A673 (cell line): ENCODE measurements at regions not wholly inside any gene's neighbourhood (a gene's known extent, or its start where the extent isn't known, plus 50 kb on each side); places are given as distances from the start of the nearest gene placed in this dataset.

Experiments
- BruUV-seq: library from RNA; stranded (reverse); fragments of 400-500 nt; replicated peaks from 2 replicates; lab custom pipeline; 2021; lab: Mats Ljungman, UMichigan
- CTCF ChIA-PET: fragments of 300-600 bp; sonication (Branson Sonifier 250); formaldehyde crosslinking; loops from one replicate; lab custom pipeline; 2022; ENCODE audit warnings: antibody characterized with exemption; lab: Charles Lee
- POLR2A ChIA-PET: fragments of 300-600 bp; sonication (Branson Sonifier 250); formaldehyde crosslinking; loops from one replicate; lab custom pipeline; 2022; ENCODE audit warnings: antibody characterized with exemption; ENCODE audit not compliant: low non-redundant PET; lab: Charles Lee
- DNase-seq: peaks from one replicate; pipeline ENCODE4 v3.0.0-alpha.2; 2015; ENCODE audit warnings: low spot score
- H3K27ac ChIP-seq: fragments of 200-600 bp; sonication (generic); 2 replicates; pipeline ENCODE4 v1.5.1; 2016; ENCODE audit warnings: mixed run types, low read depth, mild to moderate bottlenecking, mixed read lengths, antibody characterized with exemption, low read length; ENCODE audit not compliant: poor library complexity, severe bottlenecking
- H3K27me3 ChIP-seq: fragments of 200-600 bp; sonication (generic); replicated peaks from 2 replicates; pipeline ENCODE4 v1.6.1; 2017; ENCODE audit warnings: mixed run types, low read depth, mild to moderate bottlenecking, mixed read lengths, antibody characterized with exemption, low read length; ENCODE audit not compliant: insufficient read depth, poor library complexity
- H3K36me3 ChIP-seq: fragments of 200-600 bp; sonication (generic); 2 replicates; pipeline ENCODE4 v1.6.1; 2016; ENCODE audit warnings: mixed run types, mild to moderate bottlenecking, mixed read lengths, antibody characterized with exemption, low read length; ENCODE audit not compliant: insufficient read depth, poor library complexity, severe bottlenecking
- H3K4me1 ChIP-seq: fragments of 200-600 bp; sonication (generic); 2 replicates; pipeline ENCODE4 v1.6.1; 2017; ENCODE audit warnings: mixed run types, mild to moderate bottlenecking, mixed read lengths, antibody characterized with exemption, low read length; ENCODE audit not compliant: insufficient read depth, poor library complexity, severe bottlenecking
- H3K4me3 ChIP-seq: fragments of 200-600 bp; sonication (generic); 2 replicates; pipeline ENCODE4 v1.5.1; 2016; ENCODE audit warnings: low read depth, mixed run types, mild to moderate bottlenecking, mixed read lengths, low read length; ENCODE audit not compliant: poor library complexity, severe bottlenecking
- H3K9me3 ChIP-seq: fragments of 200-600 bp; sonication (generic); 2 replicates; pipeline ENCODE4 v1.6.1; 2016; ENCODE audit warnings: mixed run types, low read depth, mild to moderate bottlenecking, mixed read lengths, antibody characterized with exemption, low read length; ENCODE audit not compliant: poor library complexity, severe bottlenecking
- CTCF ChIP-seq: fragments of 300-800, 200-600 bp; sonication (generic); conservative IDR thresholded peaks from 2 replicates; pipeline ENCODE4 v1.5.1; 2017; ENCODE audit warnings: low read depth, mild to moderate bottlenecking, antibody characterized with exemption, low read length, moderate library complexity, mixed read lengths
- EZH2 ChIP-seq: fragments of 200-600 bp; sonication (generic); IDR thresholded peaks from 2 replicates; pipeline ENCODE4 v1.6.1; 2017; ENCODE audit warnings: borderline replicate concordance, low read depth, mild to moderate bottlenecking, mixed read lengths, antibody characterized with exemption, low read length; ENCODE audit not compliant: poor library complexity, severe bottlenecking
- intact Hi-C: fragments of 100-400 bp; cut with micrococcal nuclease; formaldehyde crosslinking; loops from one replicate; pipeline ENCODE4 v1.10.0; 2022; ENCODE audit not compliant: unreplicated experiment

- H3K36me3 ChIP-seq, result no peaks in the 10 kb centered on the region
- no peaks in the 10 kb centered on the region for H3K27me3 ChIP-seq
- ChIA-PET POLR2A (no interaction called here), CTCF (no interaction called here)
- DNase-seq, result no peak
- no TSS peak for BruUV-seq
- no peak overlapping the region for H3K4me3 ChIP-seq
- H3K9me3 ChIP-seq, result no peaks in the 10 kb centered on the region
- TF ChIP-seq EZH2 (no peak), CTCF (no peak)
- H3K4me1 ChIP-seq, result peaks cover 24% of the 10 kb centered on the region
- H3K27ac ChIP-seq, result no peak overlapping the region
- intact Hi-C loops, result no loop called here
These were observed 179.4 kb upstream of the INHBA start for GRCh38 chr7:41882256-41882655.

GRCh38 chr7:41881331-41882130 lies 178.6 kb upstream of the INHBA start:
- CTCF ChIA-PET, result no interaction called here
- H3K27me3 ChIP-seq, result no peaks in the 10 kb centered on the region
- no TSS peak for BruUV-seq
- H3K4me1 ChIP-seq, result peaks cover 17% of the 10 kb centered on the region
- DNase-seq, result no peak
- intact Hi-C loops, result no loop called here
- H3K4me3 ChIP-seq, result no peak overlapping the region
- H3K36me3 ChIP-seq, result no peaks in the 10 kb centered on the region
- no peak overlapping the region for H3K27ac ChIP-seq
- no peaks in the 10 kb centered on the region for H3K9me3 ChIP-seq
- POLR2A ChIA-PET, result no interaction called here
- no peak for TF ChIP-seq CTCF
- no peak for TF ChIP-seq EZH2

- CTCF ChIA-PET, result no interaction called here
- H3K9me3 ChIP-seq, result no peaks in the 10 kb centered on the region
- no peak overlapping the region for H3K27ac ChIP-seq
- no peak for TF ChIP-seq EZH2
- no peaks in the 10 kb centered on the region for H3K36me3 ChIP-seq
- peaks cover 4% of the 10 kb centered on the region for H3K4me1 ChIP-seq
- H3K4me3 ChIP-seq, result no peak overlapping the region
- intact Hi-C loops, result no loop called here
- no peaks in the 10 kb centered on the region for H3K27me3 ChIP-seq
- no peak for DNase-seq
- POLR2A ChIA-PET, result no interaction called here
- BruUV-seq, result no TSS peak
These were observed 177.2 kb upstream of the INHBA start for GRCh38 chr7:41880107-41880506.

GRCh38 chr7:41879403-41879802 lies 176.5 kb upstream of the INHBA start:
- Histone ChIP-seq H3K27ac (no peak overlapping the region), H3K4me1 (no peaks in the 10 kb centered on the region), H3K27me3 (no peaks in the 10 kb centered on the region), H3K9me3 (no peaks in the 10 kb centered on the region), H3K36me3 (no peaks in the 10 kb centered on the region), H3K4me3 (no peak overlapping the region)
- no TSS peak for BruUV-seq
- POLR2A ChIA-PET, result no interaction called here
- TF ChIP-seq CTCF (no peak), EZH2 (no peak)
- no peak for DNase-seq
- intact Hi-C loops, result no loop called here
- CTCF ChIA-PET, result no interaction called here
